Stimulated activated naive CD8-positive, alpha-beta T cell treated with anti-CD3 and anti-CD28 coated beads, Interleukin-15, amount 100 ng/mL, for 72 hours (primary cell): ENCODE measurements at regions not wholly inside any gene's neighbourhood (a gene's known extent, or its start where the extent isn't known, plus 50 kb on each side); places are given as distances from the start of the nearest gene placed in this dataset.

Source experiments
- ATAC-seq: fragments of 150-1000 bp; cut with Tn5 transposase; 2 replicates; pipeline ENCODE4 v1.10.0; 2021; ENCODE audit warnings: mild to moderate bottlenecking, moderate library complexity
- DNase-seq, 2 donors: peaks; one replicate each; pipeline ENCODE4 v3.0.0; 2021 to 2022
- H3K27ac Mint-ChIP-seq, 2 donors: one replicate each; pipeline ENCODE4 v1.8.0; 2022; ENCODE audit warnings: mild to moderate bottlenecking in 2 of 2, mixed read lengths in 2 of 2, moderate library complexity in 2 of 2
- H3K27me3 Mint-ChIP-seq: one replicate; pipeline ENCODE4 v1.8.0; 2022; ENCODE audit warnings: mixed read lengths
- H3K4me1 Mint-ChIP-seq: one replicate; pipeline ENCODE4 v1.8.0; 2022; ENCODE audit warnings: mild to moderate bottlenecking, mixed read lengths
- H3K4me3 Mint-ChIP-seq, 2 donors: one replicate each; pipeline ENCODE4 v1.8.0; 2022; ENCODE audit warnings: mild to moderate bottlenecking in 2 of 2, mixed read lengths in 2 of 2, moderate library complexity in 1 of 2
- H3K9me3 Mint-ChIP-seq, 2 donors: one replicate each; pipeline ENCODE4 v1.8.0; 2022; ENCODE audit warnings: mixed read lengths in 2 of 2

- Mint-ChIP-seq H3K9me3 (no peaks in the 10 kb centered on the region), H3K27me3 (peaks cover 13% of the 10 kb centered on the region), H3K27ac (no peak overlapping the region), H3K4me3 (no peak overlapping the region), H3K4me1 (peaks cover 11% of the 10 kb centered on the region)
- DNase-seq (no peak), ATAC-seq (no peak)
Observed at GRCh38 chr1:36622741-36623648, 140.3 kb upstream of the CSF3R start.

GRCh38 chr1:36621531-36621930 is 138.8 kb upstream of the CSF3R start:
- ATAC-seq (no peak), DNase-seq (no peak)
- Mint-ChIP-seq H3K27me3 (peaks cover 13% of the 10 kb centered on the region), H3K4me1 (peaks cover 11% of the 10 kb centered on the region), H3K9me3 (no peaks in the 10 kb centered on the region), H3K27ac (no peak overlapping the region), H3K4me3 (no peak overlapping the region)

- peaks cover 13% of the 10 kb centered on the region for H3K27me3 Mint-ChIP-seq
Observed at GRCh38 chr1:36620142-36620541, 137.4 kb upstream of the CSF3R start.

GRCh38 chr1:36614991-36615390 is 132.3 kb upstream of the CSF3R start:
- Mint-ChIP-seq H3K27ac (no peak overlapping the region), H3K9me3 (no peaks in the 10 kb centered on the region), H3K4me1 (no peaks in the 10 kb centered on the region), H3K27me3 (no peaks in the 10 kb centered on the region), H3K4me3 (no peak overlapping the region)
- DNase-seq (no peak), ATAC-seq (no peak)

More at GRCh38 chr1:36620142-36620541, 137.4 kb upstream of the CSF3R start:
- DNase-seq (no peak), ATAC-seq (no peak)
- H3K4me3 Mint-ChIP-seq, result no peak overlapping the region
- no peak overlapping the region for H3K27ac Mint-ChIP-seq
- H3K9me3 Mint-ChIP-seq, result no peaks in the 10 kb centered on the region
- peaks cover 11% of the 10 kb centered on the region for H3K4me1 Mint-ChIP-seq

GRCh38 chr1:36614571-36614970 is 131.9 kb upstream of the CSF3R start:
- no peaks in the 10 kb centered on the region for H3K9me3 Mint-ChIP-seq
- no peak overlapping the region for H3K27ac Mint-ChIP-seq
- H3K27me3 Mint-ChIP-seq, result no peaks in the 10 kb centered on the region
- no peak for DNase-seq
- H3K4me3 Mint-ChIP-seq, result no peak overlapping the region
- no peaks in the 10 kb centered on the region for H3K4me1 Mint-ChIP-seq
- ATAC-seq, result no peak

- Mint-ChIP-seq H3K27ac (no peak overlapping the region), H3K4me3 (no peak overlapping the region), H3K4me1 (no peaks in the 10 kb centered on the region), H3K9me3 (no peaks in the 10 kb centered on the region), H3K27me3 (no peaks in the 10 kb centered on the region)
- DNase-seq (no peak), ATAC-seq (no peak)
Observed at GRCh38 chr1:36613721-36614120, 131.0 kb upstream of the CSF3R start.

- H3K27me3 Mint-ChIP-seq, result no peaks in the 10 kb centered on the region
- no peak for DNase-seq
- H3K9me3 Mint-ChIP-seq, result no peaks in the 10 kb centered on the region
- H3K27ac Mint-ChIP-seq, result no peak overlapping the region
- no peaks in the 10 kb centered on the region for H3K4me1 Mint-ChIP-seq
- H3K4me3 Mint-ChIP-seq, result no peak overlapping the region
- ATAC-seq, result no peak
Observed at GRCh38 chr1:36612881-36613280, 130.2 kb upstream of the CSF3R start.

GRCh38 chr1:36612121-36612520 is 129.4 kb upstream of the CSF3R start:
- Mint-ChIP-seq H3K4me1 (no peaks in the 10 kb centered on the region), H3K9me3 (no peaks in the 10 kb centered on the region), H3K4me3 (no peak overlapping the region), H3K27me3 (no peaks in the 10 kb centered on the region), H3K27ac (no peak overlapping the region)
- DNase-seq (no peak), ATAC-seq (no peak)

- ATAC-seq (peak; percentile 71), DNase-seq (peak; percentile 41 to 52)
- no peak overlapping the region for H3K4me3 Mint-ChIP-seq
- no peak overlapping the region for H3K27ac Mint-ChIP-seq
- no peaks in the 10 kb centered on the region for H3K27me3 Mint-ChIP-seq
- H3K4me1 Mint-ChIP-seq, result no peaks in the 10 kb centered on the region
- H3K9me3 Mint-ChIP-seq, result no peaks in the 10 kb centered on the region
Observed at GRCh38 chr1:36609241-36610027, 126.7 kb upstream of the CSF3R start.

GRCh38 chr1:36608272-36608671 is 125.6 kb upstream of the CSF3R start:
- Mint-ChIP-seq H3K4me3 (no peak overlapping the region), H3K4me1 (no peaks in the 10 kb centered on the region), H3K9me3 (no peaks in the 10 kb centered on the region), H3K27ac (no peak overlapping the region), H3K27me3 (peaks cover under 1% of the 10 kb centered on the region)
- ATAC-seq (no peak), DNase-seq (no peak)

GRCh38 chr1:36607263-36607651 is 124.5 kb upstream of the CSF3R start:
- DNase-seq (no peak), ATAC-seq (no peak)
- Mint-ChIP-seq H3K4me1 (no peaks in the 10 kb centered on the region), H3K9me3 (no peaks in the 10 kb centered on the region), H3K27me3 (peaks cover 11% of the 10 kb centered on the region), H3K4me3 (no peak overlapping the region), H3K27ac (no peak overlapping the region)

GRCh38 chr1:36606641-36607262 is 124.0 kb upstream of the CSF3R start:
- H3K4me1 Mint-ChIP-seq, result no peaks in the 10 kb centered on the region
- H3K27ac Mint-ChIP-seq, result no peak overlapping the region
- H3K27me3 Mint-ChIP-seq, result peaks cover 13% of the 10 kb centered on the region
- no peak overlapping the region for H3K4me3 Mint-ChIP-seq
- no peak for ATAC-seq
- DNase-seq, result no peak
- no peaks in the 10 kb centered on the region for H3K9me3 Mint-ChIP-seq

GRCh38 chr1:36605942-36606640 is 123.4 kb upstream of the CSF3R start:
- H3K4me3 Mint-ChIP-seq, result no peak overlapping the region
- ATAC-seq (no peak), DNase-seq (no peak)
- H3K4me1 Mint-ChIP-seq, result no peaks in the 10 kb centered on the region
- H3K27me3 Mint-ChIP-seq, result peaks cover 13% of the 10 kb centered on the region
- no peak overlapping the region for H3K27ac Mint-ChIP-seq
- H3K9me3 Mint-ChIP-seq, result no peaks in the 10 kb centered on the region

- no peaks in the 10 kb centered on the region for H3K4me1 Mint-ChIP-seq
- no peaks in the 10 kb centered on the region for H3K9me3 Mint-ChIP-seq
- no peak overlapping the region for H3K4me3 Mint-ChIP-seq
- no peak overlapping the region for H3K27ac Mint-ChIP-seq
- peaks cover 13% of the 10 kb centered on the region for H3K27me3 Mint-ChIP-seq
- DNase-seq, result no peak
- no peak for ATAC-seq
Observed at GRCh38 chr1:36603461-36603860, 120.7 kb upstream of the CSF3R start.

- no peak overlapping the region for H3K27ac Mint-ChIP-seq
- peaks cover 19% of the 10 kb centered on the region for H3K27me3 Mint-ChIP-seq
- no peak for DNase-seq
- ATAC-seq, result no peak
- no peaks in the 10 kb centered on the region for H3K9me3 Mint-ChIP-seq
- no peaks in the 10 kb centered on the region for H3K4me1 Mint-ChIP-seq
- H3K4me3 Mint-ChIP-seq, result no peak overlapping the region
Observed at GRCh38 chr1:36602184-36602583, 119.5 kb upstream of the CSF3R start.
